GM12878 (cell line): ENCODE measurements at regions not wholly inside any gene's neighbourhood (a gene's known extent, or its start where the extent isn't known, plus 50 kb on each side); places are given as distances from the start of the nearest gene placed in this dataset.

Source experiments
- ATAC-seq: fragments of 200-7000 bp; cut with Tn5 transposase; 3 replicates; pipeline ENCODE4 v1.9.1; 2020; ENCODE audit warnings: mild to moderate bottlenecking, moderate library complexity
- BruUV-seq: library from RNA; stranded (reverse); fragments of 400-500 nt; replicated peaks from 2 replicates; lab custom pipeline; 2021; lab: Mats Ljungman, UMichigan
- CTCF ChIA-PET: fragments of 300-600 bp; sonication (Branson Sonifier 250); formaldehyde crosslinking; extraction: SDS; loops from one replicate; lab custom pipeline; 2021; ENCODE audit warnings: inconsistent platforms; lab: Yijun Ruan, JAX
- POLR2A ChIA-PET: fragments of 350-600 bp; formaldehyde crosslinking; extraction: SDS; loops from one replicate; lab custom pipeline; 2021; ENCODE audit warnings: inconsistent platforms; lab: Charles Lee
- RAD21 ChIA-PET: fragments of 300-600 bp; sonication (Branson Sonifier 250); formaldehyde crosslinking; loops from one replicate; lab custom pipeline; 2023; ENCODE audit warnings: antibody characterized with exemption; ENCODE audit not compliant: unreplicated experiment; lab: Charles Lee
- SMC1A ChIA-PET: fragments of 300-600 bp; sonication (Branson Sonifier 250); formaldehyde crosslinking; loops from one replicate; lab custom pipeline; 2023; ENCODE audit not compliant: unreplicated experiment, uncharacterized antibody; lab: Charles Lee
- DNase-seq: peaks from one replicate; pipeline ENCODE4 v3.0.0-alpha.2; 2011; ENCODE audit warnings: low read depth, low spot score
- FAIRE-seq: peaks from 3 replicates; lab custom pipeline; 2011; peaks lifted over from hg19 to GRCh38; lab: Jason Lieb, UNC
- H2AFZ ChIP-seq: 2 replicates; pipeline ENCODE4 v1.6.0; 2011; ENCODE audit warnings: low read depth, low read length, control low read depth; ENCODE audit not compliant: control insufficient read depth
- H3K27ac ChIP-seq: 2 replicates; pipeline ENCODE4 v1.5.1; 2011; ENCODE audit warnings: control low read depth; ENCODE audit not compliant: control insufficient read depth, insufficient read depth
- H3K27me3 ChIP-seq, 2 experiments: replicated peaks in 1 of 2; 2 replicates each; pipeline versions ENCODE4 v1.6.0 to v1.6.1; 2011; ENCODE audit warnings: low read length in 1 of 2; ENCODE audit not compliant: control insufficient read depth in 2 of 2, insufficient read depth in 2 of 2
- H3K36me3 ChIP-seq, 2 experiments: 2 replicates each; pipeline ENCODE4 v1.5.1; 2011; ENCODE audit warnings: low read length in 1 of 2; ENCODE audit not compliant: control insufficient read depth in 2 of 2, insufficient read depth in 2 of 2
- H3K4me1 ChIP-seq: 2 replicates; pipeline ENCODE4 v1.6.1; 2011; ENCODE audit warnings: mild to moderate bottlenecking, low read length, moderate library complexity, mixed read lengths; ENCODE audit not compliant: control insufficient read depth, insufficient read depth
- H3K4me2 ChIP-seq: 2 replicates; pipeline ENCODE4 v1.6.0; 2011; ENCODE audit warnings: control low read depth; ENCODE audit not compliant: control insufficient read depth, insufficient read depth
- H3K4me3 ChIP-seq: fragments of 200-600 bp; sonication (generic); 2 replicates; pipeline ENCODE4 v1.5.1; 2016
- H3K79me2 ChIP-seq: 2 replicates; pipeline ENCODE4 v1.6.0; 2011; ENCODE audit warnings: low read length; ENCODE audit not compliant: control insufficient read depth, insufficient read depth
- H3K9ac ChIP-seq: 2 replicates; pipeline ENCODE4 v1.8.0; 2011; ENCODE audit warnings: low read length, control low read depth, mixed read lengths; ENCODE audit not compliant: control insufficient read depth, insufficient read depth
- H3K9me3 ChIP-seq: replicated peaks from 3 replicates; pipeline ENCODE4 v1.5.1; 2011; ENCODE audit warnings: mild to moderate bottlenecking, low read length; ENCODE audit not compliant: control insufficient read depth, insufficient read depth
- H4K20me1 ChIP-seq: 2 replicates; pipeline ENCODE4 v1.6.0; 2011; ENCODE audit not compliant: control insufficient read depth, insufficient read depth
- BCL11A ChIP-seq: IDR thresholded peaks from 2 replicates; pipeline ENCODE4 v1.6.1; 2011; ENCODE audit warnings: low read depth, low read length
- CBFB ChIP-seq: IDR thresholded peaks from 2 replicates; pipeline ENCODE4 v1.6.1; 2016; ENCODE audit warnings: antibody characterized with exemption, low read depth
- CHD1 ChIP-seq: IDR thresholded peaks from 2 replicates; pipeline ENCODE4 v1.6.1; 2012; ENCODE audit warnings: low read depth, low read length, improper control_type of control experiment
- FOS ChIP-seq: IDR thresholded peaks from 3 replicates; pipeline ENCODE4 v1.6.1; 2011; ENCODE audit warnings: borderline replicate concordance; ENCODE audit not compliant: insufficient read length; ENCODE audit errors: extremely low read depth
- FOXK2 ChIP-seq: fragments of 450-650 bp; IDR thresholded peaks from 2 replicates; pipeline ENCODE4 v1.6.1; 2017; ENCODE audit warnings: mild to moderate bottlenecking, moderate library complexity
- HCFC1 ChIP-seq: fragments of 150-350 bp; IDR thresholded peaks from 2 replicates; pipeline ENCODE4 v1.6.1; 2014; ENCODE audit warnings: low read length
- HDAC2 ChIP-seq: fragments of 200-600 bp; sonication (generic); IDR thresholded peaks from 2 replicates; pipeline ENCODE4 v1.6.1; 2017
- LARP7 ChIP-seq: fragments of 450-650 bp; IDR thresholded peaks from 2 replicates; pipeline ENCODE4 v1.6.1; 2017; ENCODE audit warnings: mild to moderate bottlenecking
- MTA3 ChIP-seq: IDR thresholded peaks from 2 replicates; pipeline ENCODE4 v1.6.1; 2012; ENCODE audit warnings: low read length, inconsistent platforms, borderline replicate concordance
- PAX8 ChIP-seq: fragments of 450-650 bp; IDR thresholded peaks from 2 replicates; pipeline ENCODE4 v1.6.1; 2017; ENCODE audit warnings: mild to moderate bottlenecking, moderate library complexity
- WGBS: methylation state at CpG from one replicate; pipeline ENCODE4 v1.1.6; 2016; ENCODE audit warnings: low lambda C conversion rate; ENCODE audit not compliant: insufficient replicate concordance, insufficient coverage; ENCODE audit errors: missing lambda C conversion rate; 5-methylcytosine and 5-hydroxymethylcytosine counted together
- in situ Hi-C: fragments of 300-500 bp; cut with MboI; formaldehyde crosslinking; loops from 9 replicates; pipeline ENCODE4 v1.14.3; 2018; ENCODE audit warnings: mixed read lengths
- intact Hi-C: fragments of 100-400 bp; cut with micrococcal nuclease; formaldehyde crosslinking; loops from one replicate; pipeline ENCODE4 v1.14.2; 2022; ENCODE audit not compliant: unreplicated experiment
- TF ChIP-seq, protein P1 (sequence below): IDR thresholded peaks from 2 replicates; pipeline ENCODE4 v1.6.1; 2012; ENCODE audit warnings: mild to moderate bottlenecking, low read depth, low read length
- TF ChIP-seq, protein P2 (sequence below): fragments of 450-650 bp; IDR thresholded peaks from 2 replicates; pipeline ENCODE4 v1.6.1; 2018; ENCODE audit warnings: borderline replicate concordance, mild to moderate bottlenecking; ENCODE audit not compliant: partially characterized antibody

DNA sequence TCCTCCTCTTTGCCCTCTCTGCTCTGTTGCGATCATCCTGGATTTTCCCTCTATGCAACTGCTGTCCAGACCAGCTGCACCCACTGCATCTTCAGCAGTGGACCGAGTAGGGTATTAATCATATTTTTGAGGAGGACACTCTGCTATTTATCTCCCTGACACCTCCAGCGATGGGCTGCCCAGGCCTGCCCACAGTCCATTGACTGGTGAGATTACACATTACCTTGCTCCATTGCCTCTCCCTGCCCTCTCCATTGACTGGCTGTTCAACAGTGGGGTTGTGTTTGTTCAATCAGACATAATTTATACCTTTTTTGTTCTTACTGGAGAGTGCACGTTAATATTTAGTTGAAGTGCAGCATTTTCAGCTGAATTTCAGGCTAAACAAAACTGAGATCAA lies 559.3 kb upstream of the ARRDC4 start:
- DNase-seq (no peak), FAIRE-seq (no peak), ATAC-seq (no peak)
- no peaks in the 10 kb centered on the region for H3K79me2 ChIP-seq
- no peaks in the 10 kb centered on the region for H3K9me3 ChIP-seq
- H3K9ac ChIP-seq, result no peak overlapping the region
- no peaks in the 10 kb centered on the region for H3K27me3 ChIP-seq
- no peaks in the 10 kb centered on the region for H3K4me1 ChIP-seq
- TF ChIP-seq, protein P1, sequence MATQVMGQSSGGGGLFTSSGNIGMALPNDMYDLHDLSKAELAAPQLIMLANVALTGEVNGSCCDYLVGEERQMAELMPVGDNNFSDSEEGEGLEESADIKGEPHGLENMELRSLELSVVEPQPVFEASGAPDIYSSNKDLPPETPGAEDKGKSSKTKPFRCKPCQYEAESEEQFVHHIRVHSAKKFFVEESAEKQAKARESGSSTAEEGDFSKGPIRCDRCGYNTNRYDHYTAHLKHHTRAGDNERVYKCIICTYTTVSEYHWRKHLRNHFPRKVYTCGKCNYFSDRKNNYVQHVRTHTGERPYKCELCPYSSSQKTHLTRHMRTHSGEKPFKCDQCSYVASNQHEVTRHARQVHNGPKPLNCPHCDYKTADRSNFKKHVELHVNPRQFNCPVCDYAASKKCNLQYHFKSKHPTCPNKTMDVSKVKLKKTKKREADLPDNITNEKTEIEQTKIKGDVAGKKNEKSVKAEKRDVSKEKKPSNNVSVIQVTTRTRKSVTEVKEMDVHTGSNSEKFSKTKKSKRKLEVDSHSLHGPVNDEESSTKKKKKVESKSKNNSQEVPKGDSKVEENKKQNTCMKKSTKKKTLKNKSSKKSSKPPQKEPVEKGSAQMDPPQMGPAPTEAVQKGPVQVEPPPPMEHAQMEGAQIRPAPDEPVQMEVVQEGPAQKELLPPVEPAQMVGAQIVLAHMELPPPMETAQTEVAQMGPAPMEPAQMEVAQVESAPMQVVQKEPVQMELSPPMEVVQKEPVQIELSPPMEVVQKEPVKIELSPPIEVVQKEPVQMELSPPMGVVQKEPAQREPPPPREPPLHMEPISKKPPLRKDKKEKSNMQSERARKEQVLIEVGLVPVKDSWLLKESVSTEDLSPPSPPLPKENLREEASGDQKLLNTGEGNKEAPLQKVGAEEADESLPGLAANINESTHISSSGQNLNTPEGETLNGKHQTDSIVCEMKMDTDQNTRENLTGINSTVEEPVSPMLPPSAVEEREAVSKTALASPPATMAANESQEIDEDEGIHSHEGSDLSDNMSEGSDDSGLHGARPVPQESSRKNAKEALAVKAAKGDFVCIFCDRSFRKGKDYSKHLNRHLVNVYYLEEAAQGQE, result no peak
- WGBS, result 24% methylated on average over 4 of the region's 4 CpGs
- in situ Hi-C loops (no loop called here), intact Hi-C loops (no loop called here)
- ChIA-PET POLR2A (no interaction called here), RAD21 (no interaction called here), SMC1A (interaction anchor here (0.7 kb wide), 1 partner anchor 628 kb away, joined by 3 read pairs; no protein-coding TSS in a partner anchor), CTCF (no interaction called here)
- H3K36me3 ChIP-seq, result no peaks in the 10 kb centered on the region
- H3K4me3 ChIP-seq, result no peak overlapping the region
- no peak overlapping the region for H3K27ac ChIP-seq
- BruUV-seq, result no TSS peak
- H4K20me1 ChIP-seq, result no peaks in the 10 kb centered on the region
- H3K4me2 ChIP-seq, result no peak overlapping the region
- no peak overlapping the region for H2AFZ ChIP-seq

DNA sequence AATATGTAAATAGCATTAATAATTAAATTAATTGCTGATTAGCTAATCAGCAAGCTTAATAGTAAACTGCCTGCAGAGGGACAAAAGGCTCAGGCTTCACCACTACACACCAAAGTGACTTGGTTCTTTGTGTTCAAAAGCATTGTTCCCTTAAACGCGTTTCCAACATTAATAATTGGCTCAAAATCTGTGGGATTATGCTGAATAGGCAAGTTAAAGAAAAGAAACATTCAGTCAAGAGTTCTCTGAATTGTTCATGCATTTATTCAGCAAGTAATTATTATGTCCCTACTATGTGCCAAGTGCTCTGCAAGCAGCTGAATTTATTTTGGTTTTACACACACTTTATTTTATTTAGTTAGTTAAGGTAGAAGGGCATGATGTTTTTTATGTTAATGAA lies 558.5 kb upstream of the ARRDC4 start:
- 3% methylated on average over 2 of the region's 2 CpGs for WGBS
- SMC1A ChIA-PET, result interaction anchor here (0.7 kb wide), 1 partner anchor 629 kb away, joined by 3 read pairs; no protein-coding TSS in a partner anchor
- no peak for ATAC-seq
- BruUV-seq, result no TSS peak
- Histone ChIP-seq H3K9ac (no peak overlapping the region), H3K27me3 (no peaks in the 10 kb centered on the region), H3K79me2 (no peaks in the 10 kb centered on the region), H2AFZ (no peak overlapping the region), H3K36me3 (no peaks in the 10 kb centered on the region), H4K20me1 (no peaks in the 10 kb centered on the region), H3K4me2 (no peak overlapping the region), H3K27ac (no peak overlapping the region), H3K4me3 (no peak overlapping the region), H3K9me3 (no peaks in the 10 kb centered on the region), H3K4me1 (no peaks in the 10 kb centered on the region)
- RAD21 ChIA-PET, result no interaction called here
- FAIRE-seq, result no peak
- CTCF ChIA-PET, result interaction anchor here (0.9 kb wide), 1 partner anchor 24 kb away, joined by 3 read pairs; no protein-coding TSS in a partner anchor
- intact Hi-C loops, result no loop called here
- TF ChIP-seq, protein P2, sequence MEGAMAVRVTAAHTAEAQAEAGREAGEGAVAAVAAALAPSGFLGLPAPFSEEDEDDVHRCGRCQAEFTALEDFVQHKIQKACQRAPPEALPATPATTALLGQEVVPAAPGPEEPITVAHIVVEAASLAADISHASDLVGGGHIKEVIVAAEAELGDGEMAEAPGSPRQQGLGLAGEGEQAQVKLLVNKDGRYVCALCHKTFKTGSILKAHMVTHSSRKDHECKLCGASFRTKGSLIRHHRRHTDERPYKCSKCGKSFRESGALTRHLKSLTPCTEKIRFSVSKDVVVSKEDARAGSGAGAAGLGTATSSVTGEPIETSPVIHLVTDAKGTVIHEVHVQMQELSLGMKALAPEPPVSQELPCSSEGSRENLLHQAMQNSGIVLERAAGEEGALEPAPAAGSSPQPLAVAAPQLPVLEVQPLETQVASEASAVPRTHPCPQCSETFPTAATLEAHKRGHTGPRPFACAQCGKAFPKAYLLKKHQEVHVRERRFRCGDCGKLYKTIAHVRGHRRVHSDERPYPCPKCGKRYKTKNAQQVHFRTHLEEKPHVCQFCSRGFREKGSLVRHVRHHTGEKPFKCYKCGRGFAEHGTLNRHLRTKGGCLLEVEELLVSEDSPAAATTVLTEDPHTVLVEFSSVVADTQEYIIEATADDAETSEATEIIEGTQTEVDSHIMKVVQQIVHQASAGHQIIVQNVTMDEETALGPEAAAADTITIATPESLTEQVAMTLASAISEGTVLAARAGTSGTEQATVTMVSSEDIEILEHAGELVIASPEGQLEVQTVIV, result no peak
- TF ChIP-seq FOXK2 (no peak), CBFB (no peak), PAX8 (no peak), BCL11A (no peak), HDAC2 (no peak), FOS (no peak), CHD1 (no peak), HCFC1 (no peak), MTA3 (no peak), LARP7 (no peak)
- POLR2A ChIA-PET, result no interaction called here
- in situ Hi-C loops, result no loop called here
- no peak for DNase-seq
